ENCODE measurements at regions not wholly inside any gene's neighbourhood (a gene's known extent, or its start where the extent isn't known, plus 50 kb on each side); places are given as distances from the start of the nearest gene placed in this dataset.
A peak's percentile ranks its signal among the peaks of the same experiment; 100 is the strongest.

GRCh38 chr6:95280686-95281273 lies 296.6 kb upstream of the MANEA start:
- peak; percentile 17 to 37 (median 33); a peak in 4 of 6 replicates for TF ChIP-seq CTCF (IDR thresholded peaks at IDR 0.05 in 2 of 3, conservative IDR thresholded peaks at IDR 0.05 in 1 of 3; ENCODE audit: borderline replicate concordance in 1 of 3, insufficient read depth in 1 of 3, low read depth in 2 of 3, low read length in 2 of 3)
- no peak for TF ChIP-seq YY1 (IDR thresholded peaks at IDR 0.05; ENCODE audit: extremely low read depth, insufficient replicate concordance, low read depth, low read length)
- no peak for TF ChIP-seq SIN3A (IDR thresholded peaks at IDR 0.05; ENCODE audit: low read depth)
- TF ChIP-seq ZNF274 (IDR thresholded peaks at IDR 0.05; ENCODE audit: low read depth, low read length): no peak
- TF ChIP-seq POLR2A (IDR thresholded peaks at IDR 0.05; ENCODE audit: borderline replicate concordance, extremely low read depth, insufficient read depth, insufficient read length): no peak
- TF ChIP-seq POLR2AphosphoS5 (IDR thresholded peaks at IDR 0.05; ENCODE audit: low read depth, low read length): no peak
- TF ChIP-seq RAD21 (IDR thresholded peaks at IDR 0.05; ENCODE audit: low read depth): peak; percentile 39; the same call in 1 of the 2 replicates
- no peak for TF ChIP-seq EZH2phosphoT487 (IDR thresholded peaks at IDR 0.05; ENCODE audit: borderline replicate concordance)
- TF ChIP-seq ZFX (IDR thresholded peaks at IDR 0.05): no peak
- TF ChIP-seq EZH2 (IDR thresholded peaks at IDR 0.05): no peak
- no peak for TF ChIP-seq SP1 (IDR thresholded peaks at IDR 0.05; ENCODE audit: low read depth)
- no peak for TF ChIP-seq EGR1 (IDR thresholded peaks at IDR 0.05; ENCODE audit: low read depth)
- no peak for TF ChIP-seq REST (IDR thresholded peaks at IDR 0.05; ENCODE audit: low read depth)
